Endothelial cell of umbilical vein (primary cell): ENCODE measurements at regions not wholly inside any gene's neighbourhood (a gene's known extent, or its start where the extent isn't known, plus 50 kb on each side); places are given as distances from the start of the nearest gene placed in this dataset.

Experiments used
- BruUV-seq: library from RNA; stranded (reverse); fragments of 400-500 nt; replicated peaks from 2 replicates; lab custom pipeline; 2021; lab: Mats Ljungman, UMichigan
- CTCF ChIA-PET: fragments of 300-600, 350-600 bp; sonication (Branson Sonifier 250); formaldehyde crosslinking; loops from one replicate; lab custom pipeline; 2021; ENCODE audit warnings: antibody characterized with exemption, inconsistent platforms; lab: Charles Lee
- POLR2A ChIA-PET: fragments of 300-600, 350-600 bp; sonication (Branson Sonifier 250); formaldehyde crosslinking; loops from one replicate; lab custom pipeline; 2021; ENCODE audit warnings: antibody characterized with exemption, inconsistent platforms; lab: Charles Lee
- DNase-seq: peaks from one replicate; pipeline ENCODE4 v3.0.0-alpha.2; 2011; ENCODE audit warnings: low read depth, low spot score
- FAIRE-seq: peaks from 2 replicates; lab custom pipeline; 2011; peaks lifted over from hg19 to GRCh38; lab: Jason Lieb, UNC
- H2AFZ ChIP-seq: 2 replicates; pipeline ENCODE4 v1.6.0; 2012; ENCODE audit warnings: low read depth, low read length, control low read depth, inconsistent platforms
- H3K27ac ChIP-seq: 2 replicates; pipeline ENCODE4 v1.5.1; 2011; ENCODE audit warnings: low read depth, mild to moderate bottlenecking, control low read depth, low read length, moderate library complexity; ENCODE audit not compliant: insufficient read depth
- H3K27me3 ChIP-seq, 2 experiments: 2 replicates each; pipeline versions ENCODE4 v1.6.0 to v1.6.1; 2011; ENCODE audit warnings: low read length in 2 of 2, mixed read lengths in 1 of 2; ENCODE audit not compliant: control insufficient read depth in 2 of 2, insufficient read depth in 2 of 2
- H3K36me3 ChIP-seq, 2 experiments: 2 replicates in 1 of 2; 3 replicates in 1 of 2; pipeline ENCODE4 v1.5.1; 2011; ENCODE audit warnings: low read length in 2 of 2, mild to moderate bottlenecking in 1 of 2, moderate library complexity in 1 of 2; ENCODE audit not compliant: control insufficient read depth in 2 of 2, insufficient read depth in 2 of 2; ENCODE audit errors: extremely low read depth in 1 of 2
- H3K4me1 ChIP-seq: 3 replicates; pipeline ENCODE4 v1.5.1; 2011; ENCODE audit warnings: mild to moderate bottlenecking, low read length; ENCODE audit not compliant: control insufficient read depth, insufficient read depth; ENCODE audit errors: extremely low read depth
- H3K4me2 ChIP-seq: 2 replicates; pipeline ENCODE4 v1.6.1; 2011; ENCODE audit warnings: low read length, control low read depth, mixed read lengths; ENCODE audit not compliant: insufficient read depth
- H3K4me3 ChIP-seq, 3 experiments: fragments of 200-600 bp in 1 of 3; sonication (generic), shearing (Covaris generic) in 1 of 3; replicated peaks in 1 of 3; 2 replicates each; pipeline ENCODE4 v1.5.1; 2011 to 2016; ENCODE audit warnings: control low read depth in 3 of 3, low read length in 3 of 3, mild to moderate bottlenecking in 2 of 3, inconsistent platforms in 1 of 3, low read depth in 1 of 3, moderate library complexity in 1 of 3; ENCODE audit not compliant: insufficient read depth in 1 of 3
- H3K79me2 ChIP-seq: 2 replicates; pipeline ENCODE4 v1.6.0; 2012; ENCODE audit warnings: low read length, inconsistent platforms; ENCODE audit not compliant: control insufficient read depth, insufficient read depth
- H3K9ac ChIP-seq: replicated peaks from 2 replicates; pipeline ENCODE3; 2011; ENCODE audit warnings: low read length, control low read depth; ENCODE audit not compliant: insufficient read depth; ENCODE audit errors: extremely low read depth
- H3K9me1 ChIP-seq: replicated peaks from 3 replicates; pipeline ENCODE4 v1.6.0; 2011; ENCODE audit warnings: mild to moderate bottlenecking, low read length; ENCODE audit not compliant: control insufficient read depth, insufficient read depth; ENCODE audit errors: extremely low read depth
- H3K9me3 ChIP-seq: replicated peaks from 2 replicates; pipeline ENCODE4 v1.5.1; 2012; ENCODE audit warnings: low read length, inconsistent platforms; ENCODE audit not compliant: control insufficient read depth, insufficient read depth
- H4K20me1 ChIP-seq: replicated peaks from 2 replicates; pipeline ENCODE3; 2011; ENCODE audit warnings: mild to moderate bottlenecking, low read length; ENCODE audit not compliant: control insufficient read depth, insufficient read depth; ENCODE audit errors: extremely low read depth
- EZH2 ChIP-seq: IDR thresholded peaks from 2 replicates; pipeline ENCODE4 v1.6.1; 2012; ENCODE audit warnings: borderline replicate concordance, low read depth, mild to moderate bottlenecking, moderate library complexity, low read length, inconsistent platforms; ENCODE audit not compliant: severe bottlenecking
- FOS ChIP-seq: IDR thresholded peaks from 2 replicates; pipeline ENCODE4 v1.6.1; 2011; ENCODE audit warnings: mild to moderate bottlenecking, low read length, moderate library complexity, borderline replicate concordance; ENCODE audit not compliant: insufficient read depth
- GATA2 ChIP-seq: IDR thresholded peaks from 2 replicates; pipeline ENCODE4 v1.7.0; 2011; ENCODE audit warnings: low read depth, mild to moderate bottlenecking, moderate library complexity, mixed read lengths, low read length; ENCODE audit not compliant: insufficient read length, insufficient read depth
- JUN ChIP-seq: IDR thresholded peaks from 2 replicates; pipeline ENCODE4 v1.6.1; 2011; ENCODE audit warnings: borderline replicate concordance, low read depth; ENCODE audit not compliant: insufficient read length, insufficient read depth
- MYC ChIP-seq: IDR thresholded peaks from one replicate; pipeline ENCODE4 v1.6.1; 2011; ENCODE audit warnings: mild to moderate bottlenecking, low read depth, low read length
- POLR2A ChIP-seq: IDR thresholded peaks from 2 replicates; pipeline ENCODE4 v1.6.1; 2012; ENCODE audit warnings: low read depth, mild to moderate bottlenecking, control low read depth, low read length
- POLR2AphosphoS5 ChIP-seq: IDR thresholded peaks from 2 replicates; pipeline ENCODE4 v1.6.1; 2012; ENCODE audit warnings: low read depth, mild to moderate bottlenecking, control low read depth, low read length, moderate library complexity; ENCODE audit not compliant: insufficient read depth
- dilution Hi-C: fragments of 300-500 bp; cut with MboI; formaldehyde crosslinking; loops from one replicate; pipeline ENCODE4 v1.15.0; 2019; ENCODE audit warnings: low sequenced_read_pairs; ENCODE audit not compliant: extremely low pct_ligation_motif_present
- intact Hi-C: fragments of 100-400 bp; cut with micrococcal nuclease; formaldehyde crosslinking; loops from one replicate; pipeline ENCODE4 v1.10.0; 2022
- TF ChIP-seq, protein P1 (sequence below), 2 donors: IDR thresholded peaks; 1 replicate in 1 of 2; 2 replicates in 1 of 2; pipeline ENCODE4 v1.5.1; 2011; ENCODE audit warnings: low read length in 2 of 2, mild to moderate bottlenecking in 2 of 2, moderate library complexity in 2 of 2, control low read depth in 1 of 2, inconsistent platforms in 1 of 2, low read depth in 1 of 2; ENCODE audit not compliant: insufficient read depth in 1 of 2; ENCODE audit errors: extremely low read depth in 1 of 2
- TF ChIP-seq, protein P2 (sequence below): IDR thresholded peaks from 2 replicates; pipeline ENCODE4 v1.6.1; 2011; ENCODE audit not compliant: insufficient read depth, insufficient read length

DNA sequence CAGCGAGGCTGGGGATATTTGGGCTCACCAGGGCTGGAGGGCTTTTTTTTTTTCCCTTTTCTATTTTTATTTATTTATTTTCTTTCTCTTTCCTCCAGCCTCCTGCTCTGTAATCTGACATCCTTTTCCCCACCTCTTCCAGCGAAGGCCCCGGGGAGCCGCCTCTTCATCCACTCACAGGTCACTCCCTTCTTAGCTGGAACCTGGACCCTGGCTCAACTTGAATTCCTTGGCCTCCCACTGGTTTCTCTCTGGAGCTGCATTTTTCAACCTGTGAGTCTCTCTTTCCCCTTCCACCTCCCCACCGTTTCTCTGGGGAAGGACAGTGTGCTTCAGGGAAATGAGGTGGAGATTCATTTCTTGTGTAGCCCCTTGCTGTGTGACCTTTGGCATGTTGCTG lies 82.0 kb downstream of the MRM1 start:
- Histone ChIP-seq H4K20me1 (no peaks in the 10 kb centered on the region), H3K4me1 (no peaks in the 10 kb centered on the region), H3K9me3 (no peaks in the 10 kb centered on the region), H3K79me2 (no peaks in the 10 kb centered on the region), H3K36me3 (no peaks in the 10 kb centered on the region), H3K27me3 (peaks cover 1 to 8% of the 10 kb centered on the region in 2 experiments), H3K9me1 (no peaks in the 10 kb centered on the region), H2AFZ (no peak overlapping the region), H3K4me3 (no peak overlapping the region), H3K9ac (no peak overlapping the region), H3K27ac (no peak overlapping the region), H3K4me2 (no peak overlapping the region)
- DNase-seq = no peak
- intact Hi-C loops (no loop called here), dilution Hi-C loops (no loop called here)
- TF ChIP-seq GATA2 (no peak), FOS (no peak), MYC (no peak), POLR2A (no peak), POLR2AphosphoS5 (no peak), EZH2 (no peak), JUN (no peak)
- TF ChIP-seq, protein P1, sequence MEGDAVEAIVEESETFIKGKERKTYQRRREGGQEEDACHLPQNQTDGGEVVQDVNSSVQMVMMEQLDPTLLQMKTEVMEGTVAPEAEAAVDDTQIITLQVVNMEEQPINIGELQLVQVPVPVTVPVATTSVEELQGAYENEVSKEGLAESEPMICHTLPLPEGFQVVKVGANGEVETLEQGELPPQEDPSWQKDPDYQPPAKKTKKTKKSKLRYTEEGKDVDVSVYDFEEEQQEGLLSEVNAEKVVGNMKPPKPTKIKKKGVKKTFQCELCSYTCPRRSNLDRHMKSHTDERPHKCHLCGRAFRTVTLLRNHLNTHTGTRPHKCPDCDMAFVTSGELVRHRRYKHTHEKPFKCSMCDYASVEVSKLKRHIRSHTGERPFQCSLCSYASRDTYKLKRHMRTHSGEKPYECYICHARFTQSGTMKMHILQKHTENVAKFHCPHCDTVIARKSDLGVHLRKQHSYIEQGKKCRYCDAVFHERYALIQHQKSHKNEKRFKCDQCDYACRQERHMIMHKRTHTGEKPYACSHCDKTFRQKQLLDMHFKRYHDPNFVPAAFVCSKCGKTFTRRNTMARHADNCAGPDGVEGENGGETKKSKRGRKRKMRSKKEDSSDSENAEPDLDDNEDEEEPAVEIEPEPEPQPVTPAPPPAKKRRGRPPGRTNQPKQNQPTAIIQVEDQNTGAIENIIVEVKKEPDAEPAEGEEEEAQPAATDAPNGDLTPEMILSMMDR (IDR thresholded peaks at IDR 0.05; ENCODE audit: extremely low read depth in 1 of 2, insufficient read depth in 1 of 2, low read depth in 1 of 2, low read length in 2 of 2) = no peak
- TF ChIP-seq, protein P2, sequence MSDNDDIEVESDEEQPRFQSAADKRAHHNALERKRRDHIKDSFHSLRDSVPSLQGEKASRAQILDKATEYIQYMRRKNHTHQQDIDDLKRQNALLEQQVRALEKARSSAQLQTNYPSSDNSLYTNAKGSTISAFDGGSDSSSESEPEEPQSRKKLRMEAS = no peak
- ChIA-PET POLR2A (no interaction called here), CTCF (no interaction called here)
- no TSS peak for BruUV-seq
- no peak for FAIRE-seq
